Testis (tissue), 2 donors: ENCODE measurements at regions not wholly inside any gene's neighbourhood (a gene's known extent, or its start where the extent isn't known, plus 50 kb on each side); places are given as distances from the start of the nearest gene placed in this dataset.

ENCODE experiments used
- CTCF ChIP-seq, 3 experiments: fragments of 450-650 bp in 2 of 3; fragments of 200-600 bp in 1 of 3; sonication (generic) in 1 of 3; IDR thresholded peaks; one replicate each; pipeline ENCODE4 v1.5.1; 2016 to 2019; ENCODE audit warnings: antibody characterized with exemption in 3 of 3, mild to moderate bottlenecking in 2 of 3, moderate library complexity in 1 of 3
- POLR2A ChIP-seq: fragments of 450-650 bp; IDR thresholded peaks from one replicate; pipeline ENCODE4 v1.6.1; 2017; ENCODE audit warnings: antibody characterized with exemption, mild to moderate bottlenecking, moderate library complexity

- TF ChIP-seq POLR2A = no peak
- no peak for TF ChIP-seq CTCF (IDR thresholded peaks at IDR 0.05)
Measured at GRCh38 chr3:159150180-159150579, 348.3 kb downstream of the MFSD1 start.
